ENCODE measurements at regions not wholly inside any gene's neighbourhood (a gene's known extent, or its start where the extent isn't known, plus 50 kb on each side); places are given as distances from the start of the nearest gene placed in this dataset.
"Not testable (repeated sequence)": the region's sequence is repeated elsewhere in the genome, so short reads cannot be mapped to it uniquely, and the experiment has no call there.

GRCh38 chr10:34878651-34879050 is 63.6 kb upstream of the PARD3 start:
- not testable (repeated sequence) for TF ChIP-seq CTCF (conservative IDR thresholded peaks at IDR 0.05); ZFX (IDR thresholded peaks at IDR 0.05)

All from C4-2B (cell line).